ENCODE measurements at regions not wholly inside any gene's neighbourhood (a gene's known extent, or its start where the extent isn't known, plus 50 kb on each side); places are given as distances from the start of the nearest gene placed in this dataset.
A peak's percentile ranks its signal among the peaks of the same experiment; 100 is the strongest.

GRCh38 chr7:94832051-94832450 is 75.3 kb upstream of the PPP1R9A start:
- Mint-ChIP-seq H3K9me3 (ENCODE audit: unreplicated experiment) (no peaks in the 10 kb centered on the region), H3K4me1 (ENCODE audit: unreplicated experiment) (no peaks in the 10 kb centered on the region), H3K27me3 (ENCODE audit: unreplicated experiment) (no peaks in the 10 kb centered on the region), H3K27ac (ENCODE audit: unreplicated experiment) (no peak overlapping the region), H3K4me3 (ENCODE audit: unreplicated experiment) (no peak overlapping the region), H3K36me3 (ENCODE audit: low read depth, unreplicated experiment) (no peaks in the 10 kb centered on the region)
- TF ChIP-seq CTCF (IDR thresholded peaks at IDR 0.05; ENCODE audit: unreplicated experiment): no peak
- DNase-seq (ENCODE audit: low spot score): no peak

- H3K27me3 Mint-ChIP-seq (ENCODE audit: unreplicated experiment): no peaks in the 10 kb centered on the region
Observed at GRCh38 chr7:94834359-94834758, 73.0 kb upstream of the PPP1R9A start.

GRCh38 chr7:94838717-94839116 is 68.7 kb upstream of the PPP1R9A start:
- Mint-ChIP-seq H3K4me1 (ENCODE audit: unreplicated experiment) (no peaks in the 10 kb centered on the region), H3K27ac (ENCODE audit: unreplicated experiment) (no peak overlapping the region), H3K36me3 (ENCODE audit: low read depth, unreplicated experiment) (peaks cover under 1% of the 10 kb centered on the region), H3K4me3 (ENCODE audit: unreplicated experiment) (no peak overlapping the region), H3K27me3 (ENCODE audit: unreplicated experiment) (peaks cover under 1% of the 10 kb centered on the region), H3K9me3 (ENCODE audit: unreplicated experiment) (peaks cover 5% of the 10 kb centered on the region)
- DNase-seq (ENCODE audit: low spot score): no peak
- TF ChIP-seq CTCF (IDR thresholded peaks at IDR 0.05; ENCODE audit: unreplicated experiment): no peak

More at GRCh38 chr7:94834359-94834758, 73.0 kb upstream of the PPP1R9A start:
- no peak for DNase-seq (ENCODE audit: low spot score)
- Mint-ChIP-seq H3K4me1 (ENCODE audit: unreplicated experiment) (no peaks in the 10 kb centered on the region), H3K27ac (ENCODE audit: unreplicated experiment) (no peak overlapping the region), H3K4me3 (ENCODE audit: unreplicated experiment) (no peak overlapping the region), H3K9me3 (ENCODE audit: unreplicated experiment) (no peaks in the 10 kb centered on the region), H3K36me3 (ENCODE audit: low read depth, unreplicated experiment) (no peaks in the 10 kb centered on the region)
- no peak for TF ChIP-seq CTCF (IDR thresholded peaks at IDR 0.05; ENCODE audit: unreplicated experiment)

- peaks cover 4% of the 10 kb centered on the region for H3K27me3 Mint-ChIP-seq (ENCODE audit: unreplicated experiment)
- H3K9me3 Mint-ChIP-seq (ENCODE audit: unreplicated experiment): peaks cover 17% of the 10 kb centered on the region
- no peak for DNase-seq (ENCODE audit: low spot score)
- H3K36me3 Mint-ChIP-seq (ENCODE audit: low read depth, unreplicated experiment): peaks cover 18% of the 10 kb centered on the region
- H3K27ac Mint-ChIP-seq (ENCODE audit: unreplicated experiment): no peak overlapping the region
- H3K4me1 Mint-ChIP-seq (ENCODE audit: unreplicated experiment): no peaks in the 10 kb centered on the region
- no peak for TF ChIP-seq CTCF (IDR thresholded peaks at IDR 0.05; ENCODE audit: unreplicated experiment)
- H3K4me3 Mint-ChIP-seq (ENCODE audit: unreplicated experiment): peak overlapping the region; percentile 35
Observed at GRCh38 chr7:94843553-94843952, 63.8 kb upstream of the PPP1R9A start.

- Mint-ChIP-seq H3K4me1 (ENCODE audit: unreplicated experiment) (no peaks in the 10 kb centered on the region), H3K27me3 (ENCODE audit: unreplicated experiment) (peaks cover 5% of the 10 kb centered on the region), H3K9me3 (ENCODE audit: unreplicated experiment) (peaks cover 14% of the 10 kb centered on the region), H3K36me3 (ENCODE audit: low read depth, unreplicated experiment) (peaks cover 18% of the 10 kb centered on the region), H3K27ac (ENCODE audit: unreplicated experiment) (no peak overlapping the region), H3K4me3 (ENCODE audit: unreplicated experiment) (no peak overlapping the region)
- DNase-seq (ENCODE audit: low spot score): no peak
- TF ChIP-seq CTCF (IDR thresholded peaks at IDR 0.05; ENCODE audit: unreplicated experiment): no peak
Observed at GRCh38 chr7:94848531-94848930, 58.9 kb upstream of the PPP1R9A start.
